GM18511 (cell line): ENCODE measurements at regions not wholly inside any gene's neighbourhood (a gene's known extent, or its start where the extent isn't known, plus 50 kb on each side); places are given as distances from the start of the nearest gene placed in this dataset.
"Not testable (repeated sequence)": the region's sequence is repeated elsewhere in the genome, so short reads cannot be mapped to it uniquely, and the experiment has no call there.

Experiments used
- ATAC-seq: cut with Tn5 transposase; IDR thresholded peaks from one replicate; pipeline ENCODE4 v1.9.1; 2021; ENCODE audit warnings: mild to moderate bottlenecking, moderate library complexity; ENCODE audit not compliant: unreplicated experiment

DNA sequence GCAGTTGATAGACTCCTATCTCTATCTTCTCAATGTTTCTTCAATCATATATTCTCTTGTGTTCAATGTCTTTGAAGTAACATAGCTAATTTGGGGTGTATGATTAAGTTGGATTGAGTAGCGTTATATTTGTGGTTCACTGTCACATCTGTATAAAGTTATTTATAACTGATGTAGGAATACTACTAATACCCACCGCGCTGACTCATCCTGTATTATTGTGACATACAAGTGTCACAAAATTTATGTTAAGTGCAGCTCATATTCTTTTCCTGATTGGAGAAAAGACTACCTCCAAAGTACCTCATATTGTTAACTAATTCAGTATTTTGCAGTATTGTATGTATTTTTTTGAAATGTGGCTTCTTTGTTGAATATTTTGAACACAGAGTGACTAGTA, 940.8 kb downstream of the SLC6A15 start:
- no peak for ATAC-seq

DNA sequence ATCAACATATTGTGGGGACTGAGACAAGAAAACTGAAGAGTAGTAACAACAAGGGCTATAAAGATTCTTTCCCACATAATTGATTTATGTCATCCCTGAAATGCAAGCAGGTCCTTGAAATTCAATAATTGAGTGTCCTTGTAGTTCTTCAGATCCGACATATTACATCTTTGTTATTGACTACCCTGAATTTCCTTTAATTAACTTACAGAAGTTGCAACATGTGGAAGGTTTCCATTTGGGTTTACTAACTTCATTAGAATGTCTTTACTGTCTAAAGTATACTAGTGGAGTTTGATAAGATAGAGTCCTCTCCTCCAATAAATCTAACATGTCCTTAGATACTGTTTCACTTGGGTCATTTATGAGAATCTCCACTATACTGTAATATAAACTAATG, 951.8 kb downstream of the SLC6A15 start:
- ATAC-seq, result no peak

DNA sequence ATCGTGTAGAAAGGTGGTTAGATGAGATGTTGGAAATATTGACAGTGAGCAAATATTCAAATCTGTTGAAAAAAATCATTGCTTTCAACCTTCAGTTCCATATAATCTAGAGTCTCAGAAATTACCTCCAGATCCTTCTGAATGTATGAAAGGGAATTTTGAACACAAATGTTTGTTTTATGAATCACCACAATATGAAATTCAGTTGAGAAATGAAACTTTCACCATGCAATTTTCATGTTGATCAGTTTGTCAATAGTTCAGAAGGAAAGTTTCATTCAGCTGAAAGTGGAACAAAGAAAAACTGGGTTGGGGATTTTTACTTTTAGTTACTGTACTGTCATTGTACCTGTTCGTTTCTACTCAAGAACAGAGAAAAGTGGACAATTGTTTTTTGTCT, 953.6 kb downstream of the SLC6A15 start:
- peak; percentile 72 for ATAC-seq

DNA sequence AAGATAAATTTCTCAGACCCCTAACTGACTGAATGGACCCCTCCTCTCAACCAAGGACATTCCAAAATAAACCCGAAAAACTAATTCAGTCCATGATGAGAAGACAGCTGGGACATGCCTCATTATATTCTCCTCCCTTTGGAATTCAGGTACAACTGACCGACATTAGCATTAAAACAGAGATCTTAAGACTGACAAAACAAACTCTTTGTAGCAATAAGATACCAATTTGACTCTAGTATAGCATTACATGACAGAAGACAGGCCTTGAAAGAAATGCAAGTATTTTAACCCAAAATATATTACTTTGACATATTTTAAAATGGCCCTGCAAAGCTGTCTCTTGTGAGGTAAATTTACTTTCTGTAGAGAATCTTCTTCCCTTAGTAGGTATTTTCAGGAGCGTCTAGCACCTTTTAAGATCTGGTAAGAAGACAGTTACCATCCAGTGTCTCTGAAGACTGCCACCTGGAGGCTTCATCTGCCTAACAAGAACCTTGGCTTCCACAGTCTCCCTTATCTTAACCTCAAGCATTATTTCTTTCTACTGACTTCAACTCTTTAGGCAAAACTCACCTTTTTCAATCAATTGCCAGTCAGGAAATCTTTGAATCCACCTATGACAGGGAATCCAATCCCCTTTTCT, 957.5 kb downstream of the SLC6A15 start:
- no peak for ATAC-seq

DNA sequence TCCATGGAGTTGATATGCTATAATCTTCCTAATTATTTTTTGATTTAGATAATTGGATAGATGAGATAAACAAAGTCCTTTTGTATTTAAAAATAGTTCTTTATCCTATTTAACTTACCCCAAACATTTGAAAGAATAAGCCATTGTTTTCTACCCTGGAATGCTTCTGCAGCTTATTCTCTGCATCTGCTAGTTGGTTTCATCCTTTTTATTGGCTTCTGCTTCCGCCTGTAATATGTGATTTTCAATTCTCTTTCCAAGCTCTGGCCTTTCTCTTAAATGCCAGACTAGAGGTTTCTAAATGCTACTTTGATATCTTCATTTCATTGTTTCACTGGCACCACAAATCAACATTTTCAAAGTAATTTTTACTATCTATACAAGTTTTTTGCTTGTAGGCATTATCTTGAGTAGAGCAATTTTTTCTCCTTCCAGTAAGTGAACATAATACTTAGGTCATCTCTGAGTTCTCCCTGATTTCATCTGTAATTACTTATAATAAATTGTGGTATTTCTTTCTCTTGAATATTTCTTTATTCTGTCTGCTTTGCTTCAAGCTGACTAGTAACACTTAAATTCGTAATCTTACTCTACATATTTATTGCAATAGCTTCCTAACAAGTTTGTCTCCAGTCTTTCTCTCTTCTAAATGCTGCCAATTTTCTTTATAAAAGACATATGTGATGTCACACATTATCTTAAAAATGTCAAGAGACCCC, 958.4 kb downstream of the SLC6A15 start:
- no peak for ATAC-seq

DNA sequence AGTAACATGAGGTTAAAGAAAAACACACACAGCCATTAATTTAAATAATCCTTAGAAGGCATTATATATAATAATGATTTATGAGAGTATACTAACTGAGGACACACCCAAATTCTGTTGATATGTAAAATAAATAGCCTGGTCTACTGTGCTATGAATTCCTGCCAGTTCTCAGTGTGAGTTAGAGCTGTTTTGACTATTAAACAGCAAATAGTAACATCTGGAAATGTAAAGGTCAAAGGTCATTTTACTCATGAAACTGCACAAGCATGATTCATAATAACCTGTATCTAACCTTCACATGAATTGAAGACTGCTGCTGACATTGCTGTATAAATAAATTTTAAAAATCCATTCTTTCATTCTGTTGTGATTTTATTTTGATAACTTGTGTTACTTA, 966.7 kb downstream of the SLC6A15 start:
- ATAC-seq, result no peak

DNA sequence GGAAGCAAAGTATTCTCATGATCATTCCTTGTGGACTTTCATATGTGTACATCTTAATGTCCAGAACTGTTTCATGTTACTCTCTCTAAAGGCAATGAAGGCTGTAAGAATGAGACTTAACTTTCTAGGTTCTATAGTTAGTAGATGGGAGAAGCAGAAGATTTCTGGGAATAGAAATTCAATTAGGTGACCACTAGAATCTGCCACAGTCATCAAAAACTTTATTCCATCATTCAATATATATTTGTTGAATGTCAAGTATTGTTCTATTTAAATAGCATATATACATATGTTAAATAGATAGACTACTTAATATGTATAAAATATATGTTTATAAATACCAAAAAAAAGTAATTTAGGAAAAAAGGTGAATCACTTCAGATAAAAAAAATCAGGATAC, 972.9 kb downstream of the SLC6A15 start:
- no peak for ATAC-seq

DNA sequence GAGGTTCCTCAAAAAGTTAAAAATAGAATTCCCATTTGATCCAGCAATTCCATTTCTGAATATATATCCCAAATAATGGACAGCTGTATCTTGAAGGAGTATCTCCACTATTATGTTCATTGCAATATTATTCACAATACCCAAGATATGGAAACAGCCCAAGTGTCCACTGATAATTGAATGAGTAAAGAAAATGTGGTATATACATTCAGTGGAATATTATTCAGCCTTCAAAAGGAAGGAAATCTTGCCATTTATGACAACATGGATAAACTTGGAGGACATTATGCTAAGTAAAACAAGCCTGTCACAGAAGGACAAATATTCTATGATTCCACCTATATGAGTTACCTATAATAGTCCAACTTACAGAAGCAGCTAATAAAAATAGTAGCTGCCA, 979.0 kb downstream of the SLC6A15 start:
- no peak for ATAC-seq

DNA sequence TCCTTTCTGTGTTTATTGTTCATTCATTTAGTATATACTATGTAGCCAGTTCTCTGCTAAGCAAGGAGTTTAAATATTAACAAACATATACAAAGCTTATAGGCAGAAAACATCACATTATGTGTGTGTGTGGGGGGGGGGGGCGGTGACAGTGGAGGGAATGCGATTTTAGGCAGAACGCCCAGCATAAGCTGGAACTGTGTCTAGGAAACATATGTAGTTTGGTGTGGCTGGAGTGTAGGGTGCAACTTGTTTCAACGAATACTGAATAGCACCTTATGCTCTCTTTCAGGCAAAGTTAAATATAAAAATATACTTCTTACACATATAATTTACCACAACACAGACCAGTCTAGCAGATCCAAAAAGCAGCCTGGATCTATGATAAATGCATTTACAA, 980.6 kb downstream of the SLC6A15 start:
- ATAC-seq, result no peak

DNA sequence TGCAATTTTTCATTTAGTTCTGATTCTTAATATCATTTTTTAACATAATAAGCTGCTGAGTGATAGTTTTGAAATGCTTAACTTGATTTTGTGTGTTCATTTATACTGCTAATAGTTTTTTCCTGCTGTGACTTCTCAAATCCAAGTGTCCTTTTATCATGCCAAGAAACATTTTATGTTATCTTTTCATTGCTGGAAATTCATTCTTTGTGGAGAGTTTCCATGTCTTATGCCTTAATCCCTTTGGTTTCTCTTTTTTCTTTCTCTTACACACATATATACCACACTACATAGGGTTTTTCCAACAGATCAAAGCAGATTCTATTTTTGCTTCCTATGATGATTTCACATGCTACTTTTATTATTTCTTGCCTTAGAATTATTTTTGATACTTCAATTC, 981.1 kb downstream of the SLC6A15 start:
- ATAC-seq, result no peak

DNA sequence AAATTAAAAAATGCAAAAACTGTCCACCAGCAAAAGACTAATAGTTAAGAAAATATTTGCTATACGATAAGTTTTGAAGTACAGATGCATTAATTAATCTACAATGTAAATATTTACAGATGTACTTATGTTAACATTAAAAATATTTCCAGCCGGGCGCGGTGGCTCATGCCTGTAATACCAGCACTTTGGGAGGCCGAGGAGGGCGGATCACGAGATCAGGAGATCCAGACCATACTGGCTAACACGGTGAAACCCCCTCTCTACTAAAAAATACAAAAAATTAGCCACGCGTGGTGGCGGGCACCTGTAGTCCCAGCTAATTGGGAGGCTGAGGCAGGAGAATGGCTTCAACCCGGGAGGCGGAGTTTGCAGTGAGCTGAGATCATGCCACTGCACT, 982.8 kb downstream of the SLC6A15 start:
- not testable (repeated sequence) for ATAC-seq

DNA sequence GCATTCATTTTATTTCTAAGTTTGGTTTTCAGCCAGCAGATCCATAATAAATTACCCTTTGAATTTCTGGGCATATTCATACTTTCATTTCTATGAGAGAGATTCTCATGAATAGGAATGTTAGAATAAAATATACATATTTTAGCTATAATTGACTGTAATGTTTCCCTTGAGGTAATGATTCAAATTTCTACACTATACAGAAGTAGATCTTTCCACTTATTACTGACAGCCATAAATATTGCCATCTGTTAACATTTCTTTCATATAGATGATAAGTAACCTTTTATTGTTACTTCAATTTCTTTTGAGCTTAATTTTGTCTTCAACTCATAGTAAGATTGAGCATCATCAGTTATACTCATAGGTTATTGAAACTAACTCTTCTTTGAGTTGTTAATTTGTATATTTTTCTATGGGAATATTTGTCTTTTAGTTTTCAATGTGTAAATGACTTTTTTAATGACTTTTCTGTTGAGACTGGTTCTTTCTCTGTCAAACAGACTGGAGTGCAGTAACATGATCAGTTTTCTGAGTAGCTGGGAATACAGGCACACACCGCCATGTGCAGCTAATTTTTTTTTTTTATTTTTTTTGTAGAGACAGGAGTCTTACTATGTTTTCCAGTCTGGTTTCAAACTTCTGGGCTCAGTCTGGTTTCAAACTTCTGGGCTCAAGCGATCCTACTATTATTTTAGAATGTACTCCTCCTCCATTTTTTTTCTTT, 991.6 kb downstream of the SLC6A15 start:
- ATAC-seq, result no peak

DNA sequence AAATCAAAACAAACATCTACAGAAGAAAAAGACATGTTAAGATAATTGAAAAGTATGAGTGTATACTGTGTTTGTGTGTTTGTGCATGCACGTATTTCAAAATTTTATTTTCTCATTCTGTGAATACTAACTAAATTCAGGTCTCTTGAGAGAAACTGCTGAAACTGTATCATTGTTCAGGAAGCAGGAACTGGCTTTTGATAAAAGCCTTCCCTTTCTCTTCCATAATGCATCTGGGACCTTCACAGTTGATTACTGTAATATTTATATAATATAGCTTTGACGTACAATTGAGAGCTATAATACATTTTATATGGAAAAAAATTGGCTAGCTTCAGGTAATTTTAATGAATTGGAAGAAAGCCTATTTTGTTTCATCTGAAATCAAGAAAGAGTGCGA, 993.5 kb downstream of the SLC6A15 start:
- ATAC-seq, result no peak

DNA sequence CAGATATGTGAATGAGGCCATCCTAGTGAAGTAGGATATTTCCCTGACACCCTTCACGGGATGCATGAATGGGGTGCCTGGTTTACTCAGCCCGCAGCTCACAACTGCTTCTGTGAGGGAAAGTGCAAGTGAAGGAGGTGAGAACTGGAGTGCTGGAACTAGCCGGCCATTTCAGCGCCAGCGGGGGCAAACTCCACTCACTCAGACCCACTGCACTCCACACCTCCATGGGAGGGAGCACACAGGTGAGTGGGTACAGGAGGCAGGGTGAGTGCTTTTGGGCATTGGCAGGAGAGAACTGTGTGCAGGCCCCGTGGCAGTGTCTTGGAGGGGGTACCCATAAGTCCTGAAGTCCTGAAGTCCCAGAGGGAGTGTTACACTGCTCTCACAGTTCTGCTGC, 1008.4 kb downstream of the SLC6A15 start:
- ATAC-seq, result no peak

DNA sequence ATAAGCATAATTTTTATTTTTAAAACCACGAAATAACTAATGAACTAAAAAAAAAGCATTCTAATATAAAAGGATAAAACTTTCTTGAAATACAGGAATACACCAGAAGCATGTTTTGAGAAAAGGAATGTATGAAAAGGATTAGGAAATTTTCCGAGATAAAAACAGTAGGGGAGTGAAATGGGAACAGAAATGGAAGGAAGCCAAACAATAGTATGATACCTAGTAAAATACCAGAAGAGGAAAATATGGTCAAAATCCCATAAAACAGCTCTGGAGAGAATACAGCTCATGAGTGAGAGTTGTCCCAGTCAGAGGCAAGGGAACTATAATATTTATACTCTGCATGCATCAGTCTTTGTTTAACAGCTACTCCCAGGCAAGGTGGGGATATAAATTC, 1016.2 kb downstream of the SLC6A15 start:
- ATAC-seq, result no peak

DNA sequence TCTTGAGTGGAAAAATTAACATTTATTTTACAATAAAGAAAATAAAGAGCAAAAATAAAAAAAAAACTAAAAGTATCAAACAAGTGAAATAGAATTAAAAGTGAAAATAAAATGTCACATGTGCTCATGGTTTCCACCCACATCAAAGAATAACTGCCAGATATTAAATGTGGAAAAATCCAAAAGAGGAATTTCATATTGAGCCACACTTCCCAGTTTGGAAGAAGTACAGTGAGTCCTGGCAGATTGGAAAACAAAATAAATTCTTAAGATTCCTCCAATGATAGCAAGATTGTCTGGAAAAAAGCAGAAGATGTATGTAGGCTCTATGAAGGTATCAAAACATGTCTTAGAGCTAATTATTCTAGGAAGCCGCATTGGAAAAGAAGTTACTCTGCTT, 1019.5 kb downstream of the SLC6A15 start:
- ATAC-seq, result no peak

DNA sequence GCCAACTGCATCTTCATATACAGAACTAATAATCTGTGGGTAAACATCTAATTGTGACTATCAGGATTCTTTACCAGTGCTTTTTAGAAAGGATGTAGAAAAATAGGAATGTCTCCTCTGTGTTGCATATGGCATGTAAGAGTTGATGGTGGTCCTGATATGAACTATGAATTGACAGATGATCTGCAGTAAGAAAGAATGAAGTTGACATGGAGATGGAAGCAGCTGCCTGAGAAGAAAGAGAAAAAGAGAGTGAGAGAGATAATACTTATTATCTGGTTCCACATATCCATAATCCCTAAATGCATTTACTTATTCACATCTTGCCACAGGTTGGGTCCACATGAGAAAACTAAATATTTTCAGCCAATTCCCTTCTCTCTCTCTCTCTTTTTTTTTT, 1022.9 kb downstream of the SLC6A15 start:
- no peak for ATAC-seq

DNA sequence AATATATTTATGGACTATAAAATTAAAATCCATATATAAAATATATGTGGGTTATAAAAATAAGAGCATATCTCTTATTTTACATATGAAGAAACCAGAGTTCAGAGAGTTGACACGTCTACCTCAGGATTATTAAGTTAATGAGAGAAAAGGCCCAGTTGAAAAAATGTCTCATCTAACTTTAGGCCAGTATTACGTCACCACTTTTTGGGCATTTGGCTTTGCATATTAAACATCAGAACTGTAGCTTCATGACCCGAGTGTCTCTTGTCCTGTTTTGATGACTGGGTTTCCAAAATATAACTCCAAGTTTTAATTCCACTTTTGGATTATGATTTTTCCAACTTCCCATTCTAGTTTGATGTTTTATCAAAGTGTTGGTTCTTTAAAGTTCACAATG, 1026.1 kb downstream of the SLC6A15 start:
- ATAC-seq, result no peak

DNA sequence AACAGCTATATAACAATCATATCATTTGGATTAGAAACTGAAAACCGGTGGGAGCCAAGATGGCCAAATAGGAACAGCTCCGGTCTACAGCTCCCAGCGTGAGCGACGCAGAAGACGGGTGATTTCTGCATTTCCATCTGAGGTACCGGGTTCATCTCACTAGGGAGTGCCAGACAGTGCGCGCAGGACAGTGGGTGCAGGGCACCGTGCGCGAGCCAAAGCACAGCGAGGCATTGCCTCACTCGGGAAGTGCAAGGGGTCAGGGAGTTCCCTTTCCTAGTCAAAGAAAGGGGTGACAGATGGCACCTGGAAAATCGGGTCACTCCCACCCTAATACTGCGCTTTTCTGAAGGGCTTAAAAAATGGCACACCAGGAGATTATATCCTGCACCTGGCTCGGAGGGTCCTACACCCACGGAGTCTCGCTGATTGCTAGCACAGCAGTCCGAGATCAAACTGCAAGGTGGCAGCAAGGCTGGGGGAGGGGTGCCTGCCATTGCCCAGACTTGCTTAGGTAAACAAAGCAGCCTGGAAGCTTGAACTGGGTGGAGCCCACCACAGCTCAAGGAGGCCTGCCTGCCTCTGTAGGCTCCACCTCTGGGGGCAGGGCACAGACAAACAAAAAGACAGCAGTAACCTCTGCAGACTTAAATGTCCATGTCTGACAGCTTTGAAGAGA, 1041.5 kb downstream of the SLC6A15 start:
- not testable (repeated sequence) for ATAC-seq

DNA sequence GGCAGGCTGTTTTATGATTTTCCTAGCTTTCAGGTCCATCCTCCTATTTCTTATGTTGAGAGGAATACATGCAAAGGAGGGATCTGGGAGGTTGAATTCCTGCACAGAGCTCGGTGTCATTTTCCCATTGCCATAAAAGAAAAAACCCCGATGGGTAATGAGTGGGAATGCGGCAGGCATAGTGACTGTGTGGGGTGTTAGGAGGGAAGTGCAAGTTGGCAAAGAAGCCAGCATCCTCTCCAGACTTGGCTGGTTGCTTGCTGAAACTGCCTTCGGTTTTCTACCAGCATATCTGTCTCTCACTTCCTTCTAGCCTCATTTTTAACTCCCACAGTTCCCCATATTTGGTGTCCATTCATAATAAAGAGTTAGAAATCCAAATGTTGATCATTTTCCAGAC, 1046.1 kb downstream of the SLC6A15 start:
- no peak for ATAC-seq

DNA sequence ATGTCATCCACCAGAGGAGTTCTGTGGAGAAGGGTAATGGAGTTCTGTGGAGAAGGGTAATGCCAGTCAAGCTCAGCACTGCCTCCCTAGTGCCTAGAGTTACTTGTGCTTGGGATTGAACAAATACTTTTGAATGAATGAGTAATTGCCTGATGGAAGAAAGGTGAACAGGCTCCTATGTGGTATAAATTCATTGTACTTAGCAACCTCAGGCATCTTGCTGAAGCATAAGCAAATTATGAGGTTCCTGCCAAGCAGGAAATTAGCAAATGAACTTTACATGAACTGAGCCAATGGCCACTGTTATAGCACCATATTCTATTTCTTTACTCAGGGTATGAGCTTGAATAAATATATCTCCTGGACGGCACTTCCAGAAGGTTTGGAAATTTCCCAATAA, 1047.2 kb downstream of the SLC6A15 start:
- ATAC-seq, result no peak

DNA sequence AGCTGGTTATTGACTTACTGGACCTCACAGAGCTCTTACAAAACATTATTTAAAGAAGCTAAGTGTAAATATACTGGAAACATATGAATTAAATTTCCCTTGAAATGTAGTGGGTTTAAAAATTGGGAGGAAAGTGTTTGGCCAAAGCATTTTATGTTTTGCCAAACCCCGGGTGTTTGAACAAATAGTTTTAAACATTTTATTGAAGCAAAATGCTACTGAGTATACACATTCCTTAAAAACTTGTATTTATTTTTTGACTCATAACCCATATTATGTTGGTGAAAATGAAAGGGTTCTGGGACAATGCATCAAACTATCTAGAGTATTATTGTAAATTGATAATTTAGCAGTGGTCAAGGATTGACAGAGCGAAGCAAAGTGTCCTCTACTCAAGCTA, 1048.5 kb downstream of the SLC6A15 start:
- ATAC-seq, result no peak
